ENCODE measurements at regions not wholly inside any gene's neighbourhood (a gene's known extent, or its start where the extent isn't known, plus 50 kb on each side); places are given as distances from the start of the nearest gene placed in this dataset.

- H3K4me3 ChIP-seq (ENCODE audit: low read depth, low read length): no peak overlapping the region
- TF ChIP-seq CTCF (IDR thresholded peaks at IDR 0.05; ENCODE audit: borderline replicate concordance, insufficient read depth, low read depth, low read length): no peak
Observed at GRCh38 chr4:34633241-34633640, 1611.1 kb downstream of the ARAP2 start.

GRCh38 chr4:34636623-34637022 lies 1607.7 kb downstream of the ARAP2 start:
- no peak for TF ChIP-seq CTCF (IDR thresholded peaks at IDR 0.05; ENCODE audit: borderline replicate concordance, insufficient read depth, low read depth, low read length)
- H3K4me3 ChIP-seq (ENCODE audit: low read depth, low read length): no peak overlapping the region

GRCh38 chr4:34643476-34643875 lies 1600.8 kb downstream of the ARAP2 start:
- H3K4me3 ChIP-seq (ENCODE audit: low read depth, low read length): no peak overlapping the region
- no peak for TF ChIP-seq CTCF (IDR thresholded peaks at IDR 0.05; ENCODE audit: borderline replicate concordance, insufficient read depth, low read depth, low read length)

GRCh38 chr4:34644579-34645115 lies 1599.7 kb downstream of the ARAP2 start:
- TF ChIP-seq CTCF (IDR thresholded peaks at IDR 0.05; ENCODE audit: borderline replicate concordance, insufficient read depth, low read depth, low read length): no peak
- H3K4me3 ChIP-seq (ENCODE audit: low read depth, low read length): no peak overlapping the region

GRCh38 chr4:34649716-34650115 lies 1594.6 kb downstream of the ARAP2 start:
- TF ChIP-seq CTCF (IDR thresholded peaks at IDR 0.05; ENCODE audit: borderline replicate concordance, insufficient read depth, low read depth, low read length): no peak
- no peak overlapping the region for H3K4me3 ChIP-seq (ENCODE audit: low read depth, low read length)

- TF ChIP-seq CTCF (IDR thresholded peaks at IDR 0.05; ENCODE audit: borderline replicate concordance, insufficient read depth, low read depth, low read length): no peak
Observed at GRCh38 chr4:34664051-34664450, 1580.3 kb downstream of the ARAP2 start.

GRCh38 chr4:34676400-34676799 lies 1567.9 kb downstream of the ARAP2 start:
- no peak overlapping the region for H3K4me3 ChIP-seq (ENCODE audit: low read depth, low read length)
- TF ChIP-seq CTCF (IDR thresholded peaks at IDR 0.05; ENCODE audit: borderline replicate concordance, insufficient read depth, low read depth, low read length): no peak

More at GRCh38 chr4:34664051-34664450, 1580.3 kb downstream of the ARAP2 start:
- no peak overlapping the region for H3K4me3 ChIP-seq (ENCODE audit: low read depth, low read length)

Measured in GM12875 (cell line).